ENCODE measurements at regions not wholly inside any gene's neighbourhood (a gene's known extent, or its start where the extent isn't known, plus 50 kb on each side); places are given as distances from the start of the nearest gene placed in this dataset.

GRCh38 chr5:15387931-15388524 is 112.0 kb upstream of the FBXL7 start:
- DNase-seq (ENCODE audit: extremely low spot score) = no peak
- ChIA-PET CTCF (interaction anchor here (1.7 kb wide), 1 partner anchor 15 kb away, joined by 3 read pairs; no protein-coding TSS in a partner anchor), POLR2A (no interaction called here)
- no peak for TF ChIP-seq CTCF (IDR thresholded peaks at IDR 0.05; ENCODE audit: control extremely low read depth, extremely low read depth, low read depth, missing control alignments)

GRCh38 chr5:15386122-15386521 is 113.9 kb upstream of the FBXL7 start:
- DNase-seq (ENCODE audit: extremely low spot score) = no peak
- POLR2A ChIA-PET = no interaction called here
- CTCF ChIA-PET = interaction anchor here (1.7 kb wide), 1 partner anchor 16 kb away, joined by 3 read pairs; no protein-coding TSS in a partner anchor
- TF ChIP-seq CTCF (IDR thresholded peaks at IDR 0.05; ENCODE audit: control extremely low read depth, extremely low read depth, low read depth, missing control alignments) = no peak

GRCh38 chr5:15385553-15385952 is 114.4 kb upstream of the FBXL7 start:
- CTCF ChIA-PET = no interaction called here
- DNase-seq (ENCODE audit: extremely low spot score) = no peak
- POLR2A ChIA-PET = no interaction called here
- no peak for TF ChIP-seq CTCF (IDR thresholded peaks at IDR 0.05; ENCODE audit: control extremely low read depth, extremely low read depth, low read depth, missing control alignments)

GRCh38 chr5:15385037-15385436 is 114.9 kb upstream of the FBXL7 start:
- ChIA-PET CTCF (no interaction called here), POLR2A (no interaction called here)
- no peak for DNase-seq (ENCODE audit: extremely low spot score)
- TF ChIP-seq CTCF (IDR thresholded peaks at IDR 0.05; ENCODE audit: control extremely low read depth, extremely low read depth, low read depth, missing control alignments) = no peak

- ChIA-PET CTCF (no interaction called here), POLR2A (no interaction called here)
- no peak for TF ChIP-seq CTCF (IDR thresholded peaks at IDR 0.05; ENCODE audit: control extremely low read depth, extremely low read depth, low read depth, missing control alignments)
- no peak for DNase-seq (ENCODE audit: extremely low spot score)
Measured at GRCh38 chr5:15384581-15384980, 115.4 kb upstream of the FBXL7 start.

- no peak for DNase-seq (ENCODE audit: extremely low spot score)
- ChIA-PET POLR2A (no interaction called here), CTCF (interaction anchor here (0.6 to 1.3 kb wide), 2 partner anchors 432 to 440 kb away, joined by 3 read pairs; no protein-coding TSS in a partner anchor)
- TF ChIP-seq CTCF (IDR thresholded peaks at IDR 0.05; ENCODE audit: control extremely low read depth, extremely low read depth, low read depth, missing control alignments) = no peak
Measured at GRCh38 chr5:15384176-15384575, 115.8 kb upstream of the FBXL7 start.

Measured in GM10248 (cell line).